ENCODE measurements at regions not wholly inside any gene's neighbourhood (a gene's known extent, or its start where the extent isn't known, plus 50 kb on each side); places are given as distances from the start of the nearest gene placed in this dataset.

GRCh38 chr18:39238981-39239660, 1673.5 kb upstream of the CELF4 start:
- H3K27me3 ChIP-seq = no peaks in the 10 kb centered on the region
- no peak overlapping the region for H3K27ac ChIP-seq
- H3K36me3 ChIP-seq = no peaks in the 10 kb centered on the region
- DNase-seq (no peak), ATAC-seq (ENCODE audit: low FRiP score in 2 of 2) (no peak)
- no peaks in the 10 kb centered on the region for H3K9me3 ChIP-seq
- H3K4me1 ChIP-seq = no peaks in the 10 kb centered on the region
- 75 to 80% methylated on average over 5 of the region's 5 CpGs for WGBS, 2 donors
- H3K4me3 ChIP-seq = no peak overlapping the region
- no peak for TF ChIP-seq POLR2A (IDR thresholded peaks at IDR 0.05)
- TF ChIP-seq, protein P1, sequence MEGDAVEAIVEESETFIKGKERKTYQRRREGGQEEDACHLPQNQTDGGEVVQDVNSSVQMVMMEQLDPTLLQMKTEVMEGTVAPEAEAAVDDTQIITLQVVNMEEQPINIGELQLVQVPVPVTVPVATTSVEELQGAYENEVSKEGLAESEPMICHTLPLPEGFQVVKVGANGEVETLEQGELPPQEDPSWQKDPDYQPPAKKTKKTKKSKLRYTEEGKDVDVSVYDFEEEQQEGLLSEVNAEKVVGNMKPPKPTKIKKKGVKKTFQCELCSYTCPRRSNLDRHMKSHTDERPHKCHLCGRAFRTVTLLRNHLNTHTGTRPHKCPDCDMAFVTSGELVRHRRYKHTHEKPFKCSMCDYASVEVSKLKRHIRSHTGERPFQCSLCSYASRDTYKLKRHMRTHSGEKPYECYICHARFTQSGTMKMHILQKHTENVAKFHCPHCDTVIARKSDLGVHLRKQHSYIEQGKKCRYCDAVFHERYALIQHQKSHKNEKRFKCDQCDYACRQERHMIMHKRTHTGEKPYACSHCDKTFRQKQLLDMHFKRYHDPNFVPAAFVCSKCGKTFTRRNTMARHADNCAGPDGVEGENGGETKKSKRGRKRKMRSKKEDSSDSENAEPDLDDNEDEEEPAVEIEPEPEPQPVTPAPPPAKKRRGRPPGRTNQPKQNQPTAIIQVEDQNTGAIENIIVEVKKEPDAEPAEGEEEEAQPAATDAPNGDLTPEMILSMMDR (IDR thresholded peaks at IDR 0.05) = no peak
- no peak for TF ChIP-seq POLR2AphosphoS5 (IDR thresholded peaks at IDR 0.05)

- WGBS, 2 donors = 90 to 100% methylated on average over 1 to 19 of the region's 19 CpGs
- Histone ChIP-seq H3K4me1 (no peaks in the 10 kb centered on the region), H3K27ac (no peak overlapping the region), H3K4me3 (no peak overlapping the region), H3K36me3 (no peaks in the 10 kb centered on the region), H3K27me3 (no peaks in the 10 kb centered on the region), H3K9me3 (no peaks in the 10 kb centered on the region)
- TF ChIP-seq POLR2AphosphoS5 (IDR thresholded peaks at IDR 0.05) (no peak), EP300 (IDR thresholded peaks at IDR 0.05) (no peak), POLR2A (IDR thresholded peaks at IDR 0.05) (no peak)
- TF ChIP-seq, protein P1 (IDR thresholded peaks at IDR 0.05) = no peak
- ATAC-seq (ENCODE audit: low FRiP score in 2 of 2) (peak in 1 of 2 donors; percentile 46), DNase-seq (peak in 1 of 2 donors; percentile 75)
Measured at GRCh38 chr18:39235118-39235719, 1669.6 kb upstream of the CELF4 start.

- no peak for ATAC-seq (ENCODE audit: low FRiP score in 2 of 2)
- DNase-seq = peak in 1 of 2 donors; percentile 21
- no peak overlapping the region for H3K27ac ChIP-seq
- H3K4me3 ChIP-seq = no peak overlapping the region
- WGBS, 2 donors = 55 to 81% methylated on average over 7 to 8 of the region's 8 CpGs
- H3K9me3 ChIP-seq = no peaks in the 10 kb centered on the region
- TF ChIP-seq POLR2A (IDR thresholded peaks at IDR 0.05) (no peak), EP300 (IDR thresholded peaks at IDR 0.05) (no peak), POLR2AphosphoS5 (IDR thresholded peaks at IDR 0.05) (no peak)
- TF ChIP-seq, protein P1 (IDR thresholded peaks at IDR 0.05) = no peak
- no peaks in the 10 kb centered on the region for H3K36me3 ChIP-seq
- no peaks in the 10 kb centered on the region for H3K27me3 ChIP-seq
- no peaks in the 10 kb centered on the region for H3K4me1 ChIP-seq
Measured at GRCh38 chr18:39232937-39233336, 1667.3 kb upstream of the CELF4 start.

DNA sequence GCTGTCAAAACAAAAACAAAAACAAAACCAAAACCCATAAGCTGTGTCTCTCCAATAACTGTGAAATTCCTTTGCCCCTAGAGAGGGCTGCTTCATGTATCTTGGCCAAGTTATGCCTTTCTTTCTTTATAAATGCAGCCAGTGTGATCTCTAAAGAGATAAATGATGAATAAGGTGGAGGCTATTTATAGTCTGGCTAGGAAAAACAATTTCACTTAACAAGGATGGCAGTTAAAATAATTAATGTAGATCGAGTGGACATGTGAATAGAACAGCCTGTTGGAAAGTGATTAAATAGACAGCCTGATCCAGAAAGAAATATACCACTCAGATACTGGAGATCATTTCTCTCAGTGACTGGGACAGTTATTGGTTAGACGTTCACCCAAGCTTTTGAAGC, 1666.9 kb upstream of the CELF4 start:
- no peak overlapping the region for H3K27ac ChIP-seq
- no peaks in the 10 kb centered on the region for H3K36me3 ChIP-seq
- TF ChIP-seq POLR2A (IDR thresholded peaks at IDR 0.05) (no peak), POLR2AphosphoS5 (IDR thresholded peaks at IDR 0.05) (no peak), EP300 (IDR thresholded peaks at IDR 0.05) (no peak)
- TF ChIP-seq, protein P1 (IDR thresholded peaks at IDR 0.05) = no peak
- H3K4me3 ChIP-seq = no peak overlapping the region
- DNase-seq = no peak
- ATAC-seq (ENCODE audit: low FRiP score in 2 of 2) = no peak
- 38 to 50% methylated on average over 2 of the region's 2 CpGs for WGBS, 2 donors
- no peaks in the 10 kb centered on the region for H3K4me1 ChIP-seq
- no peaks in the 10 kb centered on the region for H3K27me3 ChIP-seq
- H3K9me3 ChIP-seq = no peaks in the 10 kb centered on the region
